HCT116 (cell line): ENCODE measurements at regions not wholly inside any gene's neighbourhood (a gene's known extent, or its start where the extent isn't known, plus 50 kb on each side); places are given as distances from the start of the nearest gene placed in this dataset.

Experiments
- ATAC-seq: fragments of 200-7000 bp; cut with Tn5 transposase; 2 replicates; pipeline ENCODE4 v1.9.1; 2020; ENCODE audit warnings: mild to moderate bottlenecking, moderate library complexity
- BruUV-seq: library from RNA; stranded (reverse); fragments of 400-500 nt; replicated peaks from 2 replicates; lab custom pipeline; 2021; lab: Mats Ljungman, UMichigan
- CTCF ChIA-PET: fragments of 300-600 bp; sonication (Branson Sonifier 250); formaldehyde crosslinking; loops from one replicate; lab custom pipeline; 2021; ENCODE audit warnings: antibody characterized with exemption; lab: Charles Lee
- POLR2A ChIA-PET: fragments of 300-600, 350-600 bp; sonication (Branson Sonifier 250); formaldehyde crosslinking; loops from one replicate; lab custom pipeline; 2021; ENCODE audit warnings: antibody characterized with exemption; lab: Charles Lee
- RAD21 ChIA-PET, 2 experiments: fragments of 300-600 bp; sonication (Branson Sonifier 250); formaldehyde crosslinking; loops; one replicate each; lab custom pipeline; 2023; ENCODE audit warnings: low total read pairs in 2 of 2; ENCODE audit not compliant: uncharacterized antibody in 2 of 2, unreplicated experiment in 2 of 2, low non-redundant PET in 1 of 2; lab: Charles Lee
- DNase-seq: peaks from one replicate; pipeline ENCODE4 v3.0.0-alpha.2; 2010; ENCODE audit warnings: low read depth, low spot score
- H2AFZ ChIP-seq: fragments of 200-600 bp; shearing (Covaris generic), sonication (generic); 2 replicates; pipeline ENCODE4 v1.6.1; 2017; ENCODE audit warnings: low read depth, mixed run types, mixed read lengths, antibody characterized with exemption, low read length; ENCODE audit not compliant: poor library complexity, severe bottlenecking
- H3K27ac ChIP-seq: 2 replicates; pipeline ENCODE4 v1.5.1; 2012; ENCODE audit warnings: low read depth, low read length
- H3K27me3 ChIP-seq: fragments of 200-600 bp; sonication (generic); 2 replicates; pipeline ENCODE4 v1.6.1; 2016; ENCODE audit warnings: mixed run types, low read length, mixed read lengths; ENCODE audit not compliant: insufficient read depth
- H3K36me3 ChIP-seq, 2 experiments: fragments of 200-500 bp in 1 of 2; fragments of 200-600 bp in 1 of 2; sonication (Bioruptor generic) in 1 of 2; sonication (generic) in 1 of 2; 2 replicates each; pipeline versions ENCODE4 v1.5.1 to v1.6.1; 2014 to 2016; ENCODE audit warnings: low read length in 2 of 2, inconsistent platforms in 1 of 2, mixed read lengths in 1 of 2, mixed run types in 1 of 2; ENCODE audit not compliant: insufficient read depth in 2 of 2, control insufficient read depth in 1 of 2
- H3K4me1 ChIP-seq, 2 experiments: fragments of 200-600 bp in 1 of 2; sonication (generic) in 1 of 2; 2 replicates each; pipeline versions ENCODE4 v1.5.1 to v1.6.1; 2012 to 2017; ENCODE audit warnings: low read length in 2 of 2, inconsistent platforms in 1 of 2, mild to moderate bottlenecking in 1 of 2, mixed read lengths in 1 of 2, mixed run types in 1 of 2, moderate library complexity in 1 of 2; ENCODE audit not compliant: insufficient read depth in 2 of 2, control insufficient read depth in 1 of 2
- H3K4me2 ChIP-seq: fragments of 200-600 bp; sonication (generic); 2 replicates; pipeline ENCODE4 v1.6.1; 2017; ENCODE audit warnings: mixed run types, low read length, mixed read lengths
- H3K4me3 ChIP-seq, 2 experiments: fragments of 200-600 bp in 1 of 2; sonication (generic) in 1 of 2; replicated peaks in 1 of 2; 2 replicates each; pipeline ENCODE4 v1.5.1; 2011 to 2016; ENCODE audit warnings: low read length in 2 of 2, control low read depth in 1 of 2, low read depth in 1 of 2, mild to moderate bottlenecking in 1 of 2, mixed read lengths in 1 of 2, mixed run types in 1 of 2
- H3K79me2 ChIP-seq: fragments of 200-600 bp; sonication (generic); 2 replicates; pipeline ENCODE4 v1.6.1; 2017; ENCODE audit warnings: mild to moderate bottlenecking, mixed run types, low read length, moderate library complexity, mixed read lengths; ENCODE audit not compliant: insufficient read depth
- H3K9ac ChIP-seq: fragments of 200-600 bp; sonication (generic); 2 replicates; pipeline ENCODE4 v1.6.1; 2016; ENCODE audit warnings: low read length, mixed read lengths
- H3K9me2 ChIP-seq: fragments of 200-600 bp; sonication (generic), shearing (Covaris generic); 2 replicates; pipeline ENCODE4 v1.6.1; 2017; ENCODE audit warnings: mixed run types, mild to moderate bottlenecking, moderate library complexity; ENCODE audit not compliant: insufficient read depth
- H3K9me3 ChIP-seq, 2 experiments: fragments of 200-500 bp in 1 of 2; fragments of 200-600 bp in 1 of 2; sonication (Bioruptor generic) in 1 of 2; sonication (generic) in 1 of 2; 2 replicates each; pipeline ENCODE4 v1.6.1; 2014 to 2017; ENCODE audit warnings: low read length in 2 of 2, mixed read lengths in 2 of 2, inconsistent platforms in 1 of 2, low read depth in 1 of 2, mild to moderate bottlenecking in 1 of 2, mixed run types in 1 of 2, moderate library complexity in 1 of 2; ENCODE audit not compliant: control insufficient read depth in 1 of 2, insufficient read depth in 1 of 2
- H4K20me1 ChIP-seq: fragments of 200-600 bp; sonication (generic), shearing (Covaris generic); 2 replicates; pipeline ENCODE4 v1.6.1; 2017; ENCODE audit warnings: mixed run types, mild to moderate bottlenecking, moderate library complexity; ENCODE audit not compliant: insufficient read depth
- CBX3 ChIP-seq: IDR thresholded peaks from 2 replicates; pipeline ENCODE4 v1.6.1; 2012; ENCODE audit warnings: low read depth
- CEBPB ChIP-seq: IDR thresholded peaks from 2 replicates; pipeline ENCODE4 v1.6.1; 2012; ENCODE audit warnings: low read depth
- CTCF ChIP-seq, 3 experiments: fragments of 200-600 bp in 1 of 3; sonication (generic) in 1 of 3; IDR thresholded peaks in 2 of 3; conservative IDR thresholded peaks in 1 of 3; 2 replicates each; pipeline ENCODE4 v1.5.1; 2012 to 2017; ENCODE audit warnings: low read depth in 2 of 3, low read length in 2 of 3, antibody characterized with exemption in 1 of 3, borderline replicate concordance in 1 of 3, control low read depth in 1 of 3, mild to moderate bottlenecking in 1 of 3, mixed read lengths in 1 of 3, mixed run types in 1 of 3, moderate library complexity in 1 of 3; ENCODE audit not compliant: insufficient read depth in 1 of 3
- EGR1 ChIP-seq: IDR thresholded peaks from 2 replicates; pipeline ENCODE4 v1.6.1; 2012; ENCODE audit warnings: low read depth
- ELF1 ChIP-seq: IDR thresholded peaks from 2 replicates; pipeline ENCODE4 v1.6.1; 2012; ENCODE audit warnings: low read depth, borderline replicate concordance
- EZH2phosphoT487 ChIP-seq: fragments of 200-600 bp; IDR thresholded peaks from 2 replicates; pipeline ENCODE4 v1.6.1; 2018; ENCODE audit warnings: antibody characterized with exemption, borderline replicate concordance
- FOSL1 ChIP-seq: IDR thresholded peaks from 2 replicates; pipeline ENCODE4 v1.6.1; 2012; ENCODE audit warnings: low read depth
- JUND ChIP-seq: IDR thresholded peaks from 2 replicates; pipeline ENCODE4 v1.6.1; 2012
- MAX ChIP-seq: IDR thresholded peaks from 2 replicates; pipeline ENCODE4 v1.6.1; 2012
- POLR2AphosphoS5 ChIP-seq: IDR thresholded peaks from 2 replicates; pipeline ENCODE4 v1.6.1; 2011; ENCODE audit warnings: mild to moderate bottlenecking, low read depth, low read length, moderate library complexity
- RAD21 ChIP-seq: IDR thresholded peaks from 2 replicates; pipeline ENCODE4 v1.6.1; 2012; ENCODE audit warnings: low read depth, mild to moderate bottlenecking
- REST ChIP-seq: IDR thresholded peaks from 2 replicates; pipeline ENCODE4 v1.6.1; 2012; ENCODE audit warnings: low read depth
- SIN3A ChIP-seq: IDR thresholded peaks from 2 replicates; pipeline ENCODE4 v1.6.1; 2012; ENCODE audit warnings: low read depth
- SP1 ChIP-seq: IDR thresholded peaks from 2 replicates; pipeline ENCODE4 v1.6.1; 2012; ENCODE audit warnings: low read depth
- SRF ChIP-seq: IDR thresholded peaks from 2 replicates; pipeline ENCODE4 v1.6.1; 2012; ENCODE audit warnings: low read depth
- YY1 ChIP-seq: IDR thresholded peaks from 2 replicates; pipeline ENCODE4 v1.6.1; 2011; ENCODE audit warnings: low read length, low read depth, moderate library complexity, mild to moderate bottlenecking; ENCODE audit not compliant: insufficient replicate concordance; ENCODE audit errors: extremely low read depth
- ZBTB33 ChIP-seq: IDR thresholded peaks from 2 replicates; pipeline ENCODE4 v1.6.1; 2011; ENCODE audit warnings: mild to moderate bottlenecking, low read length, moderate library complexity; ENCODE audit not compliant: insufficient replicate concordance; ENCODE audit errors: extremely low read depth
- ZFX ChIP-seq: fragments of 450-650 bp; IDR thresholded peaks from 2 replicates; pipeline ENCODE4 v1.6.1; 2017
- intact Hi-C: fragments of 100-400 bp; cut with micrococcal nuclease; formaldehyde crosslinking; loops from 2 replicates; pipeline ENCODE4 v1.10.0; 2022

- ATAC-seq (no peak), DNase-seq (no peak)
- Histone ChIP-seq H3K4me2 (no peak overlapping the region), H3K4me3 (no peak overlapping the region), H3K36me3 (no peaks in the 10 kb centered on the region), H3K79me2 (no peaks in the 10 kb centered on the region), H2AFZ (no peak overlapping the region), H3K27ac (no peak overlapping the region), H3K9me3 (no peaks in the 10 kb centered on the region), H3K9ac (no peak overlapping the region), H3K9me2 (no peaks in the 10 kb centered on the region), H4K20me1 (no peaks in the 10 kb centered on the region), H3K27me3 (no peaks in the 10 kb centered on the region), H3K4me1 (no peaks in the 10 kb centered on the region)
- no TSS peak for BruUV-seq
- ChIA-PET POLR2A (no interaction called here), CTCF (no interaction called here), RAD21 (no interaction called here)
- intact Hi-C loops, result no loop called here
- TF ChIP-seq REST (no peak), CTCF (IDR thresholded peaks at IDR 0.05 in 2 of 3, conservative IDR thresholded peaks at IDR 0.05 in 1 of 3; ENCODE audit: borderline replicate concordance in 1 of 3, insufficient read depth in 1 of 3, low read depth in 2 of 3, low read length in 2 of 3) (no peak), MAX (no peak), ZFX (no peak), JUND (no peak), CBX3 (no peak), ELF1 (no peak), FOSL1 (no peak), SP1 (no peak), YY1 (no peak), RAD21 (no peak), POLR2AphosphoS5 (no peak), EZH2phosphoT487 (no peak), SRF (no peak), EGR1 (no peak), ZBTB33 (no peak), SIN3A (no peak), CEBPB (no peak)
Measured at GRCh38 chr7:79965946-79966345, 168.7 kb upstream of the GNAI1 start.
